NOMO-1 (cell line): ENCODE measurements at regions not wholly inside any gene's neighbourhood (a gene's known extent, or its start where the extent isn't known, plus 50 kb on each side); places are given as distances from the start of the nearest gene placed in this dataset.
"Not testable (repeated sequence)": the region's sequence is repeated elsewhere in the genome, so short reads cannot be mapped to it uniquely, and the experiment has no call there.

Experiments
- DNase-seq, 2 experiments: peaks; one replicate each; lab custom pipeline; 2025; ENCODE audit not compliant: unreplicated experiment in 2 of 2; lab: John Stamatoyannopoulos, UW

- no peak for DNase-seq
Measured at GRCh38 chr1:37158113-37158749, 123.9 kb upstream of the GRIK3 start.

DNA sequence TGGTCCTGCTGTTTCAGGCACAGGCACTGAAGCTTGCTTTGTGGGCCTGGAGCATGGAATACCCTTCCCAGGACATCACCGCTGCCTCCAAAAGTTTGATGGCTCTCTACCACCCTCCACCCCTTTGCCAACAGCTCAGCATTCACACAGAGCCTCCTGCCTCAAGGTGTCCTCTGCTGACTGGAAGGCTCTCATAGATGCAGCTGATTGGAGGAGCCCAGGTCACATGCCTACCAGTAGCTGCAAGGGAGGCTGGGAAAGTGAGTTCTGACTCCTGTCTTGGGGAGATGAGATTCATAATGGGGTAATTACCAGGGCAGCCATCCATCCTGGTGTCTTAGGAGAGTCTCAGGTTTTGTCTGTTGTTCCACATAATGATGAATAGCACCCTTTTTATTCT, 124.8 kb upstream of the GRIK3 start:
- DNase-seq: no peak

- no peak for DNase-seq
Measured at GRCh38 chr1:37161171-37161570, 126.9 kb upstream of the GRIK3 start.

DNA sequence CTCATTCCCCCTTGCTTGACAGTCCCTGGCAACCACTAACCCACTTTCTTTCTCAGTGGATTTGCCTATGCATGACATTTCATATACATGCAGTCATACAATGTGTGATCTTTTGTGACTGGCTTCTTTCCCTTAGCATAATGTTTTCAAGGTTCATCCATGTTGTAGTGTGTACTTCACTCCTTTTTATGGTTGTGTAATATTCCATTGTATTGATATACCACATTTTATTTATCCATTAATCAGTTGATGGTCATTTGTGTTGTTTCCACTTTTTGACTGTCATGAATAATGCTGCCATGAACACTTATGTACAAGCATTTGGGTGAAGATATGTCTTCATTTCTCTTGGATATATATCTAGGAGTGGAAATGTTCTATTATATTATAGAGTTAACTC, 127.7 kb upstream of the GRIK3 start:
- no peak for DNase-seq

GRCh38 chr1:37166005-37166404, 131.7 kb upstream of the GRIK3 start:
- no peak for DNase-seq

GRCh38 chr1:37167479-37167878, 133.2 kb upstream of the GRIK3 start:
- no peak for DNase-seq

DNA sequence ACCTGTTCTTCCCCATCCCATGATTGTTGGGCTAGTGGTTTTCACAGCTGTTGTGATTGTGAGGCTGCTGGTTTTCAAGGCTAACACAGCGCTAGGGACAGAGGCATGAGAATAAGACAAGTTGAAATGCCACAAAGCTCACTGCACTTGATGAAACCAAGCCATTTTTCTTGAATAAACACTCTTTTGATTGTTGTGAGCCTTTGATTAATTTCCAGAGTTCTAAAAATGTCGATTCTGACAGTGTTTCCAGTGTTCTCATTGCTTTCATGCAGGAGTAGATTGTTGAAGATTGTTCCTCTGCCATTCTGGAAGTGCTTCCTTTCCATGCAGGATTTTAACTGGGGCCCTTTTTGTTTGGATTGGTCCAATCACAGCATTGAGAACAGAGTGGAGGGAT, 134.9 kb upstream of the GRIK3 start:
- no peak for DNase-seq

DNA sequence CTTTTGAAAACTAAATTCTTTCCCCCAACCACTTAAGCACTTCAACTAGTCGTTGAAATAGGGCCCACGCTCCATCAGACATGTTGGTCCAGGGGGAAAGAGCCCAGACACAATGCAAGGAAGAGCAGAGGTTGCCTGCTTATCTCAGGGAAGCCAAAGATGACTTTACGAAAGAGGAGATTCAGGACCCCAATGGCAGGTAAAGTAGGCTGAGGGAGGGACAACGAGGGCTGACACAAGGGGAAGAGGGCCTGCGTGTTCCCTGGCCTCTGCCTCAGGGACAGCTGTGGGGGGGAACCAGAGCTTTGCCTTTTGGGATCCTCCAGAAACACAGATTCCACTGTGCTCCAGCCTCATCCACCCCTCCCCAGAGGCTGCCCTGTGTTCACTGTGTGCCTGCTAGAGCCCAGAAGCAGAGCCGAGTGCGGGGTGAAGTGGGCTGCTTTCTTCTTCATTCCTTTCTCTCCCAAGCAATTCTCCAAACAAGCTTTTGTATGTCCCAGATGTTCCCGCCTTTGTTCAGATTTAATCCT, 135.5 kb upstream of the GRIK3 start:
- DNase-seq: no peak

- no peak for DNase-seq
Measured at GRCh38 chr1:37171691-37172090, 137.4 kb upstream of the GRIK3 start.

- no peak for DNase-seq
Measured at GRCh38 chr1:37174341-37174740, 140.0 kb upstream of the GRIK3 start.

- DNase-seq: no peak
Measured at GRCh38 chr1:37174876-37175275, 140.6 kb upstream of the GRIK3 start.

- DNase-seq: no peak
Measured at GRCh38 chr1:37175666-37176215, 141.4 kb upstream of the GRIK3 start.

DNA sequence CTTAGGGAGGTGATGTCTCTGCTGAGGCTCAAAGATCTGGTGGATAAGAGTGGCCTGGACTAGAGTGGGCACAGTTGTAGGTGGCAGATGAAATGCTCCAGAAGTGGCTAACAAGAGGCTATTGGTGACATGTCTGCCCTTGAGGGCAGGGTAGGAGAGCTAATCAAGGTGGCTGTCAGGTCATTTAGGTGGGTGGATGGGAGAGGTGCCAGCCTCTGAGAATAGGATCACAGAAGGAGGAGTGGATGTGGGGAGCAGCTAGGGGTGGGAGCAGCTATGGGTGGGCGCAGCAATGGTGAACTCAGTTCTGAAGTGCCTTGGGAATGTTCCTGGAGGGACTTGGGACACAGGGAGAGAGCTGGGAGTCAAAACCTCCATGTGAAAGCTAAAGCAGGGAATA, 142.0 kb upstream of the GRIK3 start:
- DNase-seq: no peak

- peak; percentile 8 to 14 for DNase-seq
Measured at GRCh38 chr1:37177230-37177864, 143.0 kb upstream of the GRIK3 start.

GRCh38 chr1:37181425-37181824, 147.1 kb upstream of the GRIK3 start:
- DNase-seq: no peak

GRCh38 chr1:37184789-37185188, 150.5 kb upstream of the GRIK3 start:
- DNase-seq: no peak

- DNase-seq: no peak
Measured at GRCh38 chr1:37186246-37186756, 152.0 kb upstream of the GRIK3 start.

GRCh38 chr1:37189111-37189510, 154.8 kb upstream of the GRIK3 start:
- DNase-seq: no peak

DNA sequence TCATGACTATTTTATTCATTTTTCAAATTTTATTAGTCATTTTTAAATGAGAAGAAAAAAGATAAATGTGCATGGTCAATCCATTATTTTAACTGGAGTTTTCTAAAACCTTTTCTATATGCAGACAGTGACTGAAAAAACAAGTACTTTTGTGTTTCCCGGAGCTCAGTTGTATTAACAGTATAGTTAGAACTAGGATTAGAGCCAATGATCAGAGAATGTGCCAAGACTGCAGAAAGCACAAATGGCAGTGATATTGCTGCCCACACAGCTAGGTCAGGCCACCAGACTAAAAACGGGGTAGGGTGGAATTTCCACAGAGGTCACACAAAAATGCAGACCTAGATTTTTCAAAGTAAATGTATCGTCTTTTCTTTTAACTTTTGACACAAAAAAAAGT, 163.1 kb upstream of the GRIK3 start:
- no peak for DNase-seq

DNA sequence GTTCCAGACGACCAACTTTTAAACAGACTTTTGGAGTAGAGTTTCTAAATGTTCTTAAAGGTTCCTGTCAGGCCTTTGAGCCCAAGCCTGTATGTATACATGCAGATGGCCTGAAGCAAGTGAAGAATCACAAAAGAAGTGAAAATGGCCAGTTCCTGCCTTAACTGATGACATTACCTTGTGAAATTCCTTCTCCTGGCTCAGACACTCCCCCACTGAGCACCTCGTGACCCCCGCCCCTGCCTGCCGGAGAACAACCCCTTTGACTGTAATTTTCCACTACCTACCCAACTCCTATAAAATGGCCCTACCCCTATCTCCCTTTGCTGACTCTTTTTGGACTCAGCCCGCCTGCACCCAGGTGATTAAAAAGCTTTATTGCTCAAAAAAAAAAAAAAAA, 180.0 kb upstream of the GRIK3 start:
- DNase-seq: not testable (repeated sequence)

- DNase-seq: no peak
Measured at GRCh38 chr1:37233606-37234005, 199.3 kb upstream of the GRIK3 start.

DNA sequence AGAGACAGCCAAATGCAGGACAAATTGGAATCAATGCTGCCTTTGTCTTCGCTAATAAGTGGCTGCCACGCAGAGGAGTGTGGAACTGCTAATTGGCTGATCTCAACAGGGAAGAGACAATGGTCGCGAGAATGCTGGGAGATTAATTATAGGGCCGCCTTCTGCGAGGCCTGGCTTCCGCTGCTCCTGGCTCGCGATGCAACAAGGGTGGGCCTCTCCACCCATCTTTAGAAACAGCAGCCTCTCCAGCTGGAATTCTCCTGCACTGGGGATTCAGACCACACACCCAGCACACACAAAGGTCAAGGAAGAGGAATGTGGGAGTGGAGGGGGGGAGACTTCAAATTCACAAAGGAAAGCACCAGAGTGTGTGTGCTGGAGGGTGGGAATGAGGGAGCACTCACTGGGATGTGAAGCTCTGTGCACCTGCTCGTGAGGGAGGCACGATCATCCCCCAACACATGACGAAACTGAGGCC, 200.7 kb upstream of the GRIK3 start:
- no peak for DNase-seq
